Ureter (tissue), 1 donor: ENCODE measurements at regions not wholly inside any gene's neighbourhood (a gene's known extent, or its start where the extent isn't known, plus 50 kb on each side); places are given as distances from the start of the nearest gene placed in this dataset.
"Not testable (repeated sequence)": the region's sequence is repeated elsewhere in the genome, so short reads cannot be mapped to it uniquely, and the experiment has no call there.

ENCODE experiments used
- DNase-seq: peaks from one replicate; pipeline ENCODE4 v3.0.0-alpha.2; 2020; ENCODE audit warnings: low spot score
- donor health status: DM: yes; HTN: yes; CAD: no.

DNA sequence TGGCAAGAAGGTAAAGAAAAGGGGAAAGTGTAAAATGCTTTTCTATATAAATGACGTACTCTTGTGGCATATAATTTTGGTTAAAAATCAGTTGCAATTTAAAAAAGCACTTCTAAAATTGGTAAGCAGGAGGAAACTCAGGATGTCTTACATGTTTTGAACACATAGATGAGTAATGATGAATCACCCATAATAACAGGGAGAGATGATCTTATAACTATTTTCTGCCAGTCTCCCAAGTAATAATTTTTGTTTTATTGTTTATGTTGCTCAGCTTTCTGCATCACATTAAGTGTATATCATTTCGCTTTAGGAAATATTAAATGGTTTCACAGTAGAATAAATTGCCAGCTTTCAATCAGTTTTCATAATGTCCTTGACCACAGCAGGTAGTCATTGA, 1430.7 kb upstream of the PCDH20 start:
- DNase-seq, result no peak

DNA sequence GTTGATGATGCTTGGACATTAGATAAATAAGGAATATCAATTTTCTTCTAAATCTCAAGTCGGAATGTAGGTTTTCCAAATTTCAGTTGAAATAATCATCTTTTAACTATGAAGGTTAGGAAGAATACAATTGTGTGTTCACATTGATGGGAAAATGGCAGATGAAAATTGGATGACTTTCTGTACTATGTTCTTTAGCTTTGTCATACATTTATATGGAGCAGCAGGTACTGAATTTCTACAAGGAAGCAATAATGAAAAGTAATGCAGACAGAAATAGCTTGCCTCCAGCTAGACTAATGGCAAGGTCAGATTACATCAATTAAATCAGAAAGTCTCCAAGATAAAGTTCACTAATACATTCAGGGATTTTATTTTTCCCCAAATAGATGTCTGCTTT, 1423.7 kb upstream of the PCDH20 start:
- DNase-seq, result no peak

DNA sequence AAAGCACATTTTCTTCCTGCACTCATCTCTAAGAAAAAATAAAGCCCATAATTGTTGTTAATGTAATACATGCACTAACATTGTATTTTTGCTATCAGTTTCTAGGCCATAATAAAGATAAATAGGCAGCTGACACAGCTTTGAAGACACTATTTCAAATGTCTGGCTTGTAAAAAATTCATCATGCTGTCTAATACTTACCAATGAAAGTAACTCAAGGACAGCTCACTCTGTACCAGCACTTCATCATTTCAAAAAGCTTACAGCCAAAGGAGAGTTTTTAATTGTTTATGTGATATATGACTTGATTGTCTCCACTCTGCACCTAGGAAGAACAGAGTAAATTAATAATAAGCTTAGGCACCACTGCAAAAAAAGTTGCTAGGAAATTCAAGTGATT, 1423.3 kb upstream of the PCDH20 start:
- no peak for DNase-seq

DNA sequence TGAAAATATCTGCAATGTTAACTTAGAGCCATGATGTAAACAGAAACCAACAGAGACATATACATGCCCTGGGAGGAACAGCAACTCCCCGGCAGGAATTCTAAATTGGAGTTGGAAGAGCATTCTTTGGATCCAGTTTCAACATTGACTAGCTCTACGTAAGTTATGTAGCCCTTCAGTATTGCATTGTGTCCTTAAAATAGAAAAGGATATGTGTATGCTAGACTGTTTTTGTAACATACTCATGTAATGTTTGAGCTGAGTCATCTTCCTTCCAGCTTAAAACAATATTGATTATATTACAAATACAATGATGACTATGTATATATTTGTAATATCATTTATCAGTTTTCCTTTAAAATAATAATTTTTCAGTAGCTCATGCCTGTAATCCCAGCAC, 1422.2 kb upstream of the PCDH20 start:
- DNase-seq, result no peak

DNA sequence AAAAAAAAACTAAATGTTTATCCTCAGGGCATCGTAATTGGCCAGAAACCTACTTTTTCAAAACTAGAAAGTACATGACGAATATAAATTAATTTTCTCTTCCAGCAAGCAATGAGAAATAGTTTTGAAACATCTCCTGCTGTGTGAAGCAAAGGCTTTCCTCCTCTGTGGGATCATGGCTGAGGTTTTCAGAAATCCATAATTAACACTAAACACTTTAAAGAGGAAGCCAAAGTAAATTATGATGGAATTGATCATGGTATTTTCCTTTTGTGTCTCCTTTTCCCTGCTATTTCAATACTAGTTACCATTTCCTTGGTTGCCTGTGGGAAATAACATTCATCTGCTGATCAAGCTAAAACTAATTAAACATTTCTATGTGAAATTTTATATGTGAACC, 1413.8 kb upstream of the PCDH20 start:
- no peak for DNase-seq

DNA sequence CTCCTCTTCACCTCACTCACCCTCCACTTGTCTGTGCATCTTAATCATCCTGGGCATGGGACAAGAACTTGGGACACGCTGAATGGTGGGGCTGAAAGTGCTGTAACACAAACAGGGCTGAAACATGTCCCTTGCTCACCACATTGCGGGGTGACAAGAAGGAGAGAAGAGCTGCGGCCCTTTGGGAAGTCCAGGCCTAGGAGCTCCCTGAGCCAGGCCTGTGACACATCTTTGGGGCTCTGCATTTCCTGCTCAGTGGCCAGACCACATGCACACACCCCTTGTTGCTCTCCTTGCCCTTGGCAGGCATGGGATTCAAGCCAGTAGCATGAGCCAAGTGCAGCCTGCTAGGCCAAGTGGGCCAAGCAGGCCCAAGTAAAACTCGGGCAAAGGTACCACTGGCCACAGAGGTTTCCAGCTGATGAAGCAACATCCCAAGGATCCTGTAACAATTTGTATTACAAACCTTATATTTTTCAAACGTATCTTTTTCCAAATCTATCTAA, 1384.3 kb upstream of the PCDH20 start:
- DNase-seq, result no peak

DNA sequence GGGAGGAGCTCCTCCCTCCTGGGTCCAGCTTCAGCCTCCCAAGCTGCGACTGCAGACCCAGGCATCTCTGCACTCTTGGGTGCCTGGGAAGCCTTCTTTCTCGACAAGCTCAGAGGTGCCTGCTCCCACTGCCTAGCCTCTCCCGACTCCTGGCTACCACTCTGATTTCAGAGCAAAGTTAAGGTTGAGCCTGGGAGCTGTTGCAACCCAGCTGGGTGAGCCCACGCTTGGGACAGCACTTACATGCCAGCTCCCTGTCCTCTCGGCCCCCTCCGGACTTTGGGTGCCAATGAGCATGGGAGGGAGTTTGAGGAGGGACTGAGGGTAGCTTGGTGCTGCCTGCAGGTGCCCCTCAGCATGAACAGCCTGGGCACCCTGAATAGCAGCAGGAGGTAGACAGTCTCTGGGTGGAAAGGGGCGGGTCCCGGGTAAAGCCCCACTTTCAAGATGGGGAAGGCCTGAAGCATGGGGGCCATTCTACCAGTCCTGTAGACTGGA, 1383.4 kb upstream of the PCDH20 start:
- DNase-seq, result no peak

DNA sequence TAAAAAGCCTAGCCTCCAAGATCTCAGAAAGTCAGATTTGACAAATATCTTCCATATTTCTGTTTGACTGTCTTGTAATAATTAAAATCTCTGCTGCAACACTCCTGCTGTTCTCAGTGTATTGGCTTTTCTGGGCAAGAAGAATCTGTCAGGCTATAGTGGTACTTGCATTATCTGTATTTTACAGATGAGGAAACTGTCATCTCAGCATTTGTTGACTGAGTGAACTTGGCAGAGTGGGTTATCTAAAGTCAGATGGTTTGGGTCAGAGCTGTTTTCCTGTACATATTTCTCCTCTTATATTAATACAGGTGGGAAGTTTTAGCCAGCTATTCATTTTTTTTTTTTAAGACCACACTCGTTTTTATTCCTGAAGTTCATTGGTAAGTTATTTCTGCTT, 1378.2 kb upstream of the PCDH20 start:
- no peak for DNase-seq

DNA sequence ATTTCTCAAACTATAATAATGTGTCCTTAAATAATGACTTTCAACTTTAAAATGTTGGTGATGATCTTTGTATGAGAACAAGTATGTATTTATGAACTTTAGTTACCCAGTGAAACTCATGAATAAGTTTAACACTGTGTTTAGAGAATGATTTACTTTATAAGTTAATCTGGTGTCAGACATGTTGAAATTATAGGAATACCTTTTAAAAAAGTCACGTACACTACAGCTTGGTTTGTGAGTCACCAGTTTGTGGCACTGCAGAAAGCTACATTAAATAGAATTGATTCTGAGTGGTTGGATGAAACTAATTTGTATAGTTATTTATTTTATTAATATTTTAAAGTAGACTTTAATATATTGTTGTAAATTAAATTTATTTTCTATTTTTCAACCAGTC, 1366.2 kb upstream of the PCDH20 start:
- no peak for DNase-seq

DNA sequence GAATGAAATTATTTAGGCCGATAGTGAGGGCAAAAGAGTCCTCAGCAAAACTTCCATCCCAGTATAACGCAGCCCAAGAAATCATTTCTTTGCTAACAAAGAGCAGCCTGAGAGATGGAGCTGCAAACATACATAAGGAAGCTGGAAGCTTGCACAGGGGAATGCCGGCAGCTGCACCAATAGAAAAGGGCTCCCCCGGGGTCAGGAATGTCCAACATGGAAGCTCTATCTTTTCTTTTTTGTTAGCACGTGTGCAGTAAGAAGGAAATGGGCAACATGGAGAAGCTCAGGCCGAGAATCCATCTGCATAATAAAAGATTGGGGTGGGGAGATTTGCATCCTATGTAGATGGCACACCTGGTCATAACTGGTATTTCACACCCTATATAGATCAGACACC, 1363.5 kb upstream of the PCDH20 start:
- DNase-seq, result no peak

DNA sequence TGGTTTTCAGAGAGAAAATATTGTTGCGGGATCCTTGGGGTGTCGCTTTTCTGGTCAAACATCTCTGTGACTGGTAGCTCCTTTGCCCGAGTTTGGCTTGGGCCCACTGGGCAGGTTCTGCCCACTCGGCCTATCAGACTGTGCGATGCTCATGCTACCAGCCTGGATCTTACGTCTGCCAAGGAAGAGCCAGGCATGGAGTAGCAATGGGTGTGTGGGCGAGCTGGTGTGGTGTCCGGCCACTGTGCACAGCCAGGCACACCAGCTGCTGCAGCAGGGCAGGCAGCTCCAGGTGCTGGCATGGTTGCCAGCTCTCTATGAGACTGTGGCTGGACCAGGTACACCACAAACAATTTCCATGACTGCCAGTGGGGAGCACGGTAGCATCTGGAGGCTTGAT, 1351.8 kb upstream of the PCDH20 start:
- no peak for DNase-seq

DNA sequence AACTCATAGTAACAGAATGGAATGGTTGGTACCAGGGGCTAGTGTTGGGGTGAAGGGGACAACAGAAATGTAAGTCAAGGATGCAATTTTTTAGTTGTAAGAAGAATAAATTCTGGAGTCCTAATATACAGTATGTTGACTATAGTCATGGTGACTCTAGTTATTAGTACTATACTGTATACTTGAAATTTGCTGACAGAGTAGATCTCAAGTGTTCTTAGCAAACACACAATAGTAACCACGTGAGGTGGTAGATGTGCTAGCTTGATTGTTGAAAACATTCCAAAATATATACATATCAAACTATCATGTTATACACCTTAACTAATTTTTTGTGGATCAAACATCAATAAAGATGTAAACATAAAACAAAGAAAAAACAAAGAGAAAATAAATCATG, 1345.1 kb upstream of the PCDH20 start:
- DNase-seq, result no peak

DNA sequence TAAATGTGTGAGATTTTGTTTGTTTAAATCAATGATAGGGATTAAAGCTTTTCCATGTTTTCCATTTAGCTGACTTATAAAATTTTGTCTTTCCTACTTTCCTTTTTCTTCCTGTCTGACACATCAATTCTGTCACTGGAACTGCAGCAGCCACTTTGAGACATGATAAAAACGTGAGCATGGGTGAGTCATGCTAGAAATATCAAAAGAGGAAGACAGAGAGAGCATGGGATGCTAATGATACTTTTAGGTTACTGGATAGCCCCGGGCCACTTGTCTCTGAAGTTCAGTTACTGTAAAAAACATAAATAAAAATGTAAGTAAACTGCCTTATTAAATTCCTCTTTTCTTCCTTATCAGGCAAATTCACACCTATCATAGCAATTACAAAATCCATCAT, 1332.0 kb upstream of the PCDH20 start:
- DNase-seq, result no peak

DNA sequence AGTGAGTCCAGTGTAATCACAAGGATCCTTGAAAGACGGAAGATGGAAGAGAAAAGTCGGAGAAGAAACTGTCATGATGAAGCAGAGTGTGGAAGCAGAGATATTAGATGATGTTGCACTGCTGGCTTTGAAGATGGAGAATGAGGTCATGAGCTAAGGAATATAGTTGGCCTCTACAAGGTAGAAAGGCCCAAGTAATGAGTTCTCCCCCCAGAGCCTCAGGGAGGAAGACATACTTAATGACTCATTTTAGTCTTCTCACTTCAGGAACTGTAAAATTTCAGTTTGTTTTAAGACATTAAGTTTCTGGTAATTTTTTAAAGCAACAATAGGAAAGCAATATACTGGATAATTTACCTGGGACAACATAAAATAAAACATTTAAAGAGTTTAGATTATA, 1331.5 kb upstream of the PCDH20 start:
- DNase-seq, result no peak

DNA sequence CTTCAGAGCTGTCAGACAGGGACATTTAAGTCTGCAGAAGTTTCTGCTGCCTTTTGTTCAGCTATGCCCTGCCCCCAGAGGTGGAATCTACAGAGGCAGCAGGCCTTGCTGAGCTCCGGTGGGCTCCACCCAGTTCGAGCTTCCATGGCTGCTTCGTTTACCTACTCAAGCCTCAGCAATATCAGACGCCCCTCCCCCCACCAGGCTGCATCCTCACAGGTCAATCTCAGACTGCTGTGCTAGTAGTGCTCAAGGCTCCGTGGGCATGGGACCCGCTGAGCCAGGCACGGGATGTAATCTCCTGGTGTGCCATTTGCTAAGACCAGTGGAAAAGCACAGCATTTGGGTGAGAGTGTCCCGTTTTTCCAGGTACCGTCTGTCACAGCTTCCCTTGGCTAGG, 1314.1 kb upstream of the PCDH20 start:
- not testable (repeated sequence) for DNase-seq

DNA sequence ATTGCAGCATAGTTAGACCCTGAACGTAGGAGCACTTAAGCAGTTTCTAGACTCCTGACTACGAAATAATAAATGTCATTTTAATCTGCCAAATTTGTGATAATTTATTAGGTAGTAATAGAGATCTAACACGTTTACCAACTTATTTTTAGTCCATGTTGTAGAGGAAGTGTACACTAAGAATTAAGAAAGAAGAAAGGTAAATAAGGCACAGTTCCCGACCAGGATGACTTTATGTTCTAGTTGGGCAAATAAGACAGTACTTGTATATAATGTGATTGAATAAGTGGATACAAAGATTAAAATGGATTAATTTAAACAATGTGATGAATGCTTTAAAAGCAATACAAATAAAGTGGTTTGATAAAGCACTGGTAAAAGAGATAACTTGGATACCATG, 1306.2 kb upstream of the PCDH20 start:
- DNase-seq, result no peak

DNA sequence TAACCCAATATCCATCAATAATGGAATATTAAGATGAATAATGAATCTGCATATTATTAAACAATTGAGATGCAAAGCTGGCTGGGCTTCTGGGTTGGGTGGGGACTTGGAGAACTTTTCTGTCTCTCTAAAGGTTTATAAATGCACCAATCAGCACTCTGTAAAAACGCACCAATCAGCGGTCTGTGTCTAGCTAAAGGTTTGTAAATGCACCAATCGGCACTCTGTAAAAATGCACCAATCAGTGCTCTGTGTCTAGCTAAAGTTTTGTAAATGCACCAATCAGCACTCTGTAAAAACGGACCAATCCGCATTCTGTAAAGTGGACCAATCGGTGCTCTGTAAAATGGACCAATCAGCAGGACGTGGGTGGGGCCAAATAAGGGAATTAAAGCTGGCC, 1296.3 kb upstream of the PCDH20 start:
- not testable (repeated sequence) for DNase-seq

DNA sequence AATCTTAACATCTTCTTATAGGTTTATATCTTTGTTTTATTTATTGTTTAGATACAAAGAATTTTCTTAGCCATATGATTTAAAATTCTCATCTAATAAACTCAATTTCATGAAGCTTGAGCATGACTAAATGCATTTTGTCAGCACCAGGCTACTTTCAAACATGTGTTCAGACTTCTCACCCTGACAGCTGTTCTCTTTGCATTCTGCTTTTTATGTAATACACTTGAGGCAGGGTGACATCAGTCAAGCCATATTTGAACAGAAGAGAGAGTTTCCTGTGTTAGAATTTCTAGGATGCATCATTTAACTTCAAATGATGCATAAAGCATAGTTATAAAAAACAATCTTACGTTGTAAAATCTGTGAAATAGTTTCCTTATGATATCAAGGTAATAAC, 1295.1 kb upstream of the PCDH20 start:
- DNase-seq, result no peak

DNA sequence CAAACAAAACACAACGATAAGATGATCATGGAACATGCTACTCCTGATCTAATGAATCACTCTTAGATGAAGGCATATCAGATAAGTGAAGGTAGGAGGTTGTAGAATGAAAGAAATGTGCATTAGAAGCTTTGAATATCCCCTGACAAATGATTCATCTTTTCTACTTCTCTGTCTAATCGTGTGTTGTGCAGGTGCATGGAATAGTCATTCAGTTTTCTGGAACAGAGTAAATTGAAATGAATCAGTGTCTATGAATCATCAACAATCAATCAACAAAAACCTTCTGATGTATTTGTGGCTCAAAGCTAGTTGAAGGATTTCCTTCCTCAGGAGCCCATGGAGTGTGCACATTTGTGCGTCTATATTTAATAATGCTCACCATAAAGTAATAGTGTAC, 1290.4 kb upstream of the PCDH20 start:
- no peak for DNase-seq

DNA sequence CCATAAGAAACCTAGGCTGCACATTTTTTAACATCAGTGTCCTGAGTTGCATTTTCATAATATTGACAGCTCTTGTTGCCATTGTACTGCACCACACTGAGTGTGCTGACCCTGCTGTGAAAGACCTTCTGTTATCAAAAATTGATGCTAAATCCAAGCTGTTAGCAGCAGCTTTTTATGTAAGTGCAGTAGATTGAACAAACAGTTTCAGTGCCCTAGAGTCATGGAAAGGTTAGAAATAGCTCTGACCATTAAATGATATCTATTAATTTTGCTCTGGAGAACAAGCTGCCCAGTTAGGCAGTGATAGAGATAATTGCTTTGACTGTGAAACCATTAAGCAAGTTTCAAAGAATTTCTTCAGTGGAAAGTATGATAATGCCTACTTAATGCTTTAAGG, 1289.2 kb upstream of the PCDH20 start:
- DNase-seq, result no peak

DNA sequence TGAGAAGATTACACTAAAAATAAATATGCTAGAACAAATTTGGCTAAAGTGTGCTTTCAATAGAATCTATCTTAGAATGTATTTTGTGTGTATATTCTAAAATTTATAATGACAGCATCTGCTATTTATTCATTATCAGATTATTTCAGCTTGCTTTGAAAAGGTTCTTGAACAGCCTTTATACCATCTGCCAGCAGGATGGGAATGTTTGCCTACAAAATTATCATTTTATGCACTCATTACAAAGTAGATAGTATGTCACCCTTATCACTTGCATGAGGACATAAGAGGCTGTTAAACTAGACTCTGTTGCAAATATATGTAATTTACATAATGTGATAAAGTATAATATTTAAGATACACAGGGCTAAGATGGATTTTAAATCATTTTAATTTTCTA, 1286.9 kb upstream of the PCDH20 start:
- no peak for DNase-seq

DNA sequence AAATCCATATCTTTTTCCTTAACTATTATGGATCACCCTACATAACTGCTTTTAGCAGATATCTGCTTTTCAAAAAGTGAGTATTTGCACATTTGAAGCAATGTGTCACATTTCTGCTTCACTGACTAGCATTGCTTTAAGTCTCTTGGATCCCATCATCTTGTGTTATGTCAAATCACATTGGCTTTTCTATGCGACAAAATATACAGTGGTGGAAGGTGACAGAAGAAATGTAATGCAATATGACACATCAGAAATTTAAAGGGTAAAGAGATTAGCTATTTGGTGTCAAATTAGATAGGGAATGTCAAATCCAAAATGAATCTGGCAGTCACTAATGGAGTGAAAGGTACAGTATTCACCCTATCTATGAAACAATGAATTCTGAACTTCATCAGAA, 1282.1 kb upstream of the PCDH20 start:
- no peak for DNase-seq

DNA sequence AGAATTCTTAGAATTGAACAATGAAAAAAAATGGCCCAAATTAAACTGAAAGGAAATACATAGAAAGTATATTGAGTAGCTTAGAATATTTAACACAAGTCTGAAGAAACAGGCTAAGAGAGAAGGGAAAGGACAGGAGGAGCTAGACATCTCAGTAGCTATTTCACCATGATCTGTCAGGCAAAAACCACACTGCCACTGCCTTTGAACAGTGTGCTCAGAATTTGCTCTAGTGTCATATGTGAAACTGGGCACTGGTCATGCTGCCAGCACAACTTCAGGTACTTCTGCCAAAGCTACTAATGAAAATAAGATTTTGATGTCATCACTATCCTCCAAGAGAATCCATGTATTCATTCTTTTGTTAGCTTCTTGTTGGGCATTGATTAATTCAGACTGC, 1280.8 kb upstream of the PCDH20 start:
- DNase-seq, result no peak

DNA sequence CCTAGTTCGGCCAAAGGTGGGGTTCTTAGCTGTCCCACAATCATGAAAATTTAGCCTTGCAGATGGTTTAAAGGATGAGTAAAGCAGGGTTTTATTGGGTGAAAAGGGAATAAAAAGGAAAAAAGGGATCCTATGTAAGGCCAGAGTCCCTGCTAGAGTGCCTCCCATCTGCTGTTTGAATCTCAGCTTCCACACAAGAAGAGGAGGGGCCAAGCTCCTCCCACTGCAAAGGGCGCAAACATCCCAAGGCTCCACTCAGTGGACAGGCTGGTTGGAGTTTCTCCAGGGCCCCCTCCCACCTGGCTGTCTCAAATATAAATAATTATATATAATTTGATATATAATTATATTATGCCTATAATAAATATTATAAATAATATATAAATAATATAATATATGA, 1272.1 kb upstream of the PCDH20 start:
- DNase-seq, result no peak

DNA sequence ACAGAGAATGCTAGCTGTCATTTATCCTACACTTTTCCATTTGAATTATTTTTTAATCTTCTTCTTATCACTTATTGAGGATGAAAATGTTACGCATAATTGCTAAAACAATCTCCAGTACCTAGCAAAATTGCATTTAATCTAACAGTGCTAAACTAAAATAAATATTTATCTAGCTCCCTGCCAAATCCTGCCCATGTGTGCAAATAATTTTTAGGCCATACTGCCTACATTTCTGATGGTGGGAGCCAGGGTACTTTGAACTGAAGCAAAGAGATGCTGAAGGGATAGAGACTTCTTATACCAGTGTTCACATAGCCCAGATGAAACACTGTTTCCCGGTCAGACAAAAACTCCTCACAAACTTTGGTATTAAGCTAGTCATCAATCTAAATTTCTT, 1268.7 kb upstream of the PCDH20 start:
- no peak for DNase-seq
